ENCODE measurements at regions not wholly inside any gene's neighbourhood (a gene's known extent, or its start where the extent isn't known, plus 50 kb on each side); places are given as distances from the start of the nearest gene placed in this dataset.

DNA sequence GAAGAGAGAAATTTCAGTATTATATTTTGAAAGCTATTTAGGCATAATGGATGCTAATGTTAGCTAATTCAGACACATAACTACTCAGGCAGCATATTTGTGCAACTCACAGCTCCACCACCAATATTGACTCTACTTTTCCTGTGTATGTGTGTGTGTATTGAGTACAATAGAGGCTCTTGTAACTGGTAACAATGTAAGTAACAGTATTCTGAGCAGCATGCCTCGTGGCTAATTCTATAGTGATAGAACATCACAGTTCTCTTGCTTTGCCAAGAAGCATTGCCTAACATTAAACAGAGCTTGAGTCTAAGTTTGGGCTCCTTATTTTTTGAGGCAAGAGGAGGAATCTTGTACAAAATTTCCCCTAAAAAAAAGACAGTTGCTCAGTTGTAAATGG, 98.6 kb upstream of the ARHGEF26 start:
- DNase-seq (ENCODE audit: low read depth in 1 of 2, low spot score in 1 of 2) = no peak

DNA sequence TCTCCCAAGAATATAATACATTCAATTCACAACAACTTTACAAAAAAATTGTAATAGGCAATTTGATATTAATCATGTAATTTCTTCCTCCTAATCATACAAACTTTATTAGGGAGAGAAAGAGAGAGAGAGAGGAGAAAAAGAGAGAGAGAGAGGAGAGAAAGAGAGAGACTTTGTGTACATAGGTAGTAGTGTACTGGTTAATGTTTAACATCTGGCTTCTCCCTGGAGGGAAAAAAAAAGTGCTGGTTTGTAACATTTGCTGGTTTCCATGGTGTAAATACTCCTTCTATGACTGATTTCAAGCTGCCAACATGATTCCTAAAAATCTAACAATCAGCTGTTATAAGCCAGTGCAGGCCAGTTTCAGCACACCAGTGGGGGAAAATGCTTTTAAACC, 98.0 kb upstream of the ARHGEF26 start:
- DNase-seq (ENCODE audit: low read depth in 1 of 2, low spot score in 1 of 2) = no peak

DNA sequence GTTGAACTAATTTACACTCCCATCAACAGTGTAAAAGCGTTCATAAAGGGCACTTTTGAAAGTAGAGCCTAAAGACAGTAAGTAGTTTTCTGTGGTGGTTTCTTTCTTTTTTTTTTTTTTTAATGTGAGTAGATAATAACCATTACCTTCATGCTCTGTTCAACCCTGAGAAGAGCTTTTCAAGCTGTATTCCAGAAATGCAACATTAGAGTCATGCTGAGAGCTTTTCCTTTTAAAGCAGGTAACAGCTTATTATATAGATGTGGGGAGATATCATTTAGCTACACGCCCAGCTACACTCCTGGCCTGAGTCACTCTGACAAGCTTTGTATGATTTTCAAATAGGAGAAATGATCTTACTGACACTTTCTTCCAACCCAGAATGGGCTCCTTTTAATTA, 96.2 kb upstream of the ARHGEF26 start:
- DNase-seq (ENCODE audit: low read depth in 1 of 2, low spot score in 1 of 2) = no peak

DNA sequence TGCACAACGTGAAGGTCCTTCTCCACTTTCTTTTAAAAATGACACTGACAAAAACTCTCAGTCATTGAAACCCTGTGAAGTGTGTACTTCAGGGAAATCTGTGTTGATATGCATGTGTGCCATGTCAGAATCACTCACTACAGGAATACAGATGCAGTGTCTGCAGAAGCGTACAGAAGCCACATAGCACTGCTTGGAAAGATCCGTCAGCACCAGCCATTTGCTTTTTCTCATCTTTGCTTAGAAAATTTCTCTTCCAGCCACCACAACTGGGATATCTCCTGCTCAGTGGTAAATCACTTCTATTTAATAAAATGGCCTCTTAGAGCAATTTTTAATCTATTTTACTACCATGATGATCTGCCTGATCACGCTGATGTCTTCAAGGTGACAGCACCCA, 91.3 kb upstream of the ARHGEF26 start:
- no peak for DNase-seq (ENCODE audit: low read depth in 1 of 2, low spot score in 1 of 2)

DNA sequence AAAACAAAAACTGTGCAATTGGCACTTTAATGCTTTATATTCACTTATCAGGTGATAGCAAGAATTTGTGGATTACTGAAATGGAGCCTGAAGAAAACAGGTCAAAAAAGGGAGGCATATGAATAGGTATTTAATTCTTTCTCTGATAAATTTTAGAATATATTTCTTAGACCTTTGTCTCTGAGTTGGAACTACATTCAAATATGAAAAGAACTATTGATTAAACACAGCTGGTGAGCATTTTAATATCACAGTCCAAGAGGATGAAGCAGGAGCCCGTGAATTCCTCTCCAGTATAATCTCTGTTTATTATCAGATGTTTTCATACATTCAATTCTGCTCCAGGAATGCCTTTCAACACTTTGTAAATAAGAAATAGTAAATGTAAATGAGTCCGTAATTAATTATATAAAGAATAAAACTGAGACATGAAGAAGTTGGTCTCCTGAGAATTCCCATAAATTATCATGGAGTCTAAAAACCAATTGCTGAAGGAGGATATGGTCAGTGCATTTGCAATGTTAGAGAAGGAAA, 86.3 kb upstream of the ARHGEF26 start:
- DNase-seq (ENCODE audit: low read depth in 1 of 2, low spot score in 1 of 2) = no peak

DNA sequence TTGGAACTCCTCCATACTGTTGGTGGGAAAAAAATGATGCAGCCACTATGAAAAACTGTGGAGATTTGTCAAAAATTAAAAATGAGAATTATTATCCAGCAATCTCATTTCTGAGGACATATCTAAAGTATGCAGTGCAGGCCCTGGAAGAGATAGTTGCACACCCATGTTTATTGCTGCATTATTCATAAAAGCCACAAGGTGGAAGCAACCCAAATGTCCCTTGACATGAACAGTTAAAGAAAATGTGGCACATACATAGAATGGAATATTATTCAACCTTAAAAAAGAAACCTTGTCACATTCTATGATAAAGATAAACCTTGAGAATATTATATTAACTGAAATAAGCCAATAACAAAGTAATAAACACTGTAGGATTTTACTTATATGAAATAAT, 80.9 kb upstream of the ARHGEF26 start:
- no peak for DNase-seq (ENCODE audit: low read depth in 1 of 2, low spot score in 1 of 2)

DNA sequence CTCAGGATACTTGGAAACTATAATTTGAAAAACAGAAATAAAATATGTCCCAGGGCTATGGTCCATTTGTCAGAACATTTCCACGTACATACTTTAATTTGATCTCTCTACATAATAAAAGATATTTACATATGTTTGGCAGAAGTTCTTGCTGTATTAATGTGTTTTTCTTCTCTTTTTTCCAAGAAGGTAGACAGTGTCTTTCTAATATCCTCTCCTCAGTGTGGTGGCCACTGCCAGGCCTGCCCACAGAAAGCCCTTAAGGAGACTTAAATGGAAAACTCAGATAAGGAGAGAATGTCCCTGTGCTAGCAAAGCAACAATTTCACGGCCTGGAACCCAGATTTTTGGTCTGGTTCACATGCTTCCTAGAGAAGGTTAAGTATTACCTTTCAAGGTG, 76.5 kb upstream of the ARHGEF26 start:
- DNase-seq (ENCODE audit: low read depth in 1 of 2, low spot score in 1 of 2) = no peak

DNA sequence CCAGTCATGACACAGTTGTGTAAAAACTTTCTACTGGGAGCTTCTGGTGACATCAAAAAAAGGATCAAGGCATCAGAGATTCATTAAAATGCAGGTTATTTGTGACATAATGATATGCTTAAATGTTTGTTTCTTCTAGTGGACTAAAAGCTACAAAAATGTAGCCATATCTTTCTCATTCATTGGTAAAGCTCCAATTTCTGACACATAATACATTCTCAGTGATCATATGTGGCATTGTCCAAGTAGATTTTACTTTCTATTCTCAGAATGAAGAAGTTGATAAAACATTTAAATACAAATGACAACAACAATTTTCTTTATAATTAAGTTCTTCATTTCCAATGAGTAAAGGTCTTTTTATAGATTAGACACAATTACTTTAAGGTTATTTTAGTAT, 71.0 kb upstream of the ARHGEF26 start:
- no peak for DNase-seq (ENCODE audit: low read depth in 1 of 2, low spot score in 1 of 2)

DNA sequence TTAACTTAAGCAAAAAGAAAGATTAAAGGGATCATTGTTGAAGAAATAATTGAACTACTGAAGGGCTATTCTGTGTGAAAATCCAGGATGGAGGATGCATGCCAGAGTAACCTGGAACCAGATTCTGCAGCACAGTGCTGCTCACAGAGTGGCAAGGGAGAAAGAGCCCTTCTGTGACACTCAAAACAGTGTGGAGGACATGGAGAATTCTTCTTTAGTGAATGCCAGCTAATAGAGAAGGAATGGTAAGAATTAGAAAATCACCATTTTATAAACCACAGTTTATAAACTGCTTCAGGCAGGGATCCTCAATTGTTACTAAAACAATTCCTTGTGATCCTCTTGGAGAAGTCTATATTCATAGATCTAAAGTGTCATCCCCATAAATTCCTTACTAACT, 70.4 kb upstream of the ARHGEF26 start:
- no peak for DNase-seq (ENCODE audit: low read depth in 1 of 2, low spot score in 1 of 2)

DNA sequence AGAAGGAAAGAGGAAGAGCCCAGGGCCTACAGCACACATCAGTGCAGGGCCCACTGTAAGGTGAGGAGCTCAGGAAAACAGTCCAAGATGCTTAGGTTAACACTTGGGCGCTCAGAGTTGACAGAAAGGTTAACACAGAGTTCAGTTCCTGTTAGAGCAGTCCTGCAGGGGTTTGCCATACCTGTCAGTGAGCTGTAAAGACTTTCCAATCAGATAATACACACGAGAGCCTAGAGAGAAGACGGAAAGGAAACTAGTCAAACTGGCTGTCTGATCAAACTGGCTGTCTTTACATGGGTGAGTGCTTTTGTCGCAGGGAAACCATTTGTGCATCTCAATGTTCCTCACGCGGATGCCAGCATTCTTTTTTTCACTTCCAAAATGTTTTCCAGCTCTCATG, 61.4 kb upstream of the ARHGEF26 start:
- DNase-seq (ENCODE audit: low read depth in 1 of 2, low spot score in 1 of 2) = no peak

DNA sequence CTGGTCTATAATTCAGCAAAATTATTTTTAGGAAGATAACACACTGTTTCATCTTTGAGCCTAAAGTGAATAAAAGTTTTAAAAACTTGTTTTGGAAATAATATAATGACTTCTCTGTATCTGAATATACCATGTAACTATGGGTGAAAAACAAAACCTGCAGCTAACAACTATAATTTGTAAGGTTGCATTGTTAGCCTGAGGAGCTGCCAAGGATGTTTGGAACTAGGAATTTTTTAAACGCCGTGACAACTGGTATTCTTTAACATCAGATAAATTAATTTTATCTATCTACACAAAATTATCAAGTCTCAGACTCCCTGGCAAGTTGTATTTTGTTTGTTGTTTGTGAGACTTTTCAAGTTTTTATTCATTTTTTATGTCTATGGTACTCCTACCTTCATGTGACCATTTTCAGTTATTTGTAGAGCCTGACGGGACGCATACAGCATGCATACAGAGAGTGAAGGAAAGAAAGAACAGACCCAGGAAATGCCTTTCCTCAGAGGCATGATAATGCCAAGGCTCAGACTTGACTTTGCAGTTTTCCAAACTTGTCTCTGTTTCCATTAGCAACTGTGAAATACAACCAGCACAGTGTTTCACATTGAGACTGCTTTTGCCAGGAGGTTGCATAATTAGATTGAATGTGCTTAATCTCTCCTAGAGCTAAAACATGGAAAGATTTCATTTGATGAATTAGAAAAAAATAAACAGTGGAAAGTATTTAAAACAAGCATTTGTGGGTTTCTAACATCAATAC, 60.8 kb upstream of the ARHGEF26 start:
- DNase-seq (ENCODE audit: low read depth in 1 of 2, low spot score in 1 of 2) = no peak

DNA sequence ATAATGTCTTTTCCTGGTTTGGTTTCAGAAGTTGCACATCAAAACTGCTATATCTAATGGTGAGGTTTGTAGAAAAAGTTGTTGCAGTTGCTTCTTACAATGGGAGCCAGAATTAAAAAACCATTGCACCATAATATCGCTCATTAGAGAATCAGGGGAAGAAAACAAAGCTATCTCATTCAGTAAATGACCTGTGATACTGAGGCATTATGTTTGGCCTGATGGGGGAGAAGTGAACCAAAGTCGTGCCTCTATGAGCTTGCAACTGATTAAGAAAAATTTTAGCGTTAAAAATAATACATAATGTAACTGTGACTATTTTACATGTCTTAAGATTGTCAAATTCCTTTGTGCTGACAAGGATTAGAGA, 60.2 kb upstream of the ARHGEF26 start:
- DNase-seq (ENCODE audit: low read depth in 1 of 2, low spot score in 1 of 2) = no peak

DNA sequence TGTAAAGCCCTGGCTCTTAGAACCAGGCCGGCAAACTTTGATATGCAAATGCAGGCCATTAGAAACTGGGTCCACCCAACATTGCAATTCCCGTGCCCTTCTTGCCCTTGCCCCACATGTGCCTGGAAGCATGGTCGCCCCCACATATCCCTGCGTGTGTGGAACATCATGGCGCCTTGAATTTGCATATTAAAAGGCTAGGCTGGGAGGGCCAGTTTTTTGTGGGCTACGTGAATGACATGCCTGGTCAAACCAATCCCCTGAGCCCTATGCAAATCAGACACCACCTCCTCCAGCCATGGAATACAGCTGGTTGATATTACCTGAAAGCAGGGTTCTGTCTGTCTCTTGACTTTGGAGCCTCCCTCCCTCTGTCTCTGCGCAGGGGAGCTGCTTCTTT, 58.7 kb upstream of the ARHGEF26 start:
- DNase-seq (ENCODE audit: low read depth in 1 of 2, low spot score in 1 of 2) = no peak

DNA sequence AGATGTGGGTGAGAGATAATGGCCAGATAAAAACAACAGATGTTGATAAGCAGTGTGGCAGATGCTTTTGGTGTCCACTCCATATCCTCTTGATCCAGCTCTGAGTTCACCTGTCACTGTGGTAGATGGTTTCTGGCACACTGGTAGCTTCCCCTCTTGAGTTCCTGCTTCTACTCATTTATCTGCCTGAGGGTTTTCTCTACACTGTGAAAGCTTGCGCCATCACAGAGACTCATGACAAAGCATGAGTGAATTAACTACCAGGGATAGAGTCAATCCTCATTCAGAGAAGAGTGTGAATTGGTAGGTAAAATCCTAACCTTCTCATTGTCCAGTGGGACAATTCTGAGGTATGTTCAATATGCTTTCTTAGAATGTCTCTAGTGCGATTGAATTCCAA, 50.0 kb upstream of the ARHGEF26 start:
- DNase-seq (ENCODE audit: low read depth in 1 of 2, low spot score in 1 of 2) = no peak

Data from activated T-helper 1 cell treated with anti-CD3 and anti-CD28 coated beads, Interleukin-2, amount 50 U/mL, for 16 hours (primary cell).